GM18505 (cell line): ENCODE measurements at regions not wholly inside any gene's neighbourhood (a gene's known extent, or its start where the extent isn't known, plus 50 kb on each side); places are given as distances from the start of the nearest gene placed in this dataset.

Experiments
- ATAC-seq: cut with Tn5 transposase; IDR thresholded peaks from one replicate; pipeline ENCODE4 v1.9.1; 2021; ENCODE audit not compliant: unreplicated experiment
- POLR2A ChIP-seq: IDR thresholded peaks from 4 replicates; pipeline ENCODE4 v1.6.1; 2011; ENCODE audit warnings: borderline replicate concordance; ENCODE audit not compliant: insufficient read depth, insufficient read length; ENCODE audit errors: extremely low read depth

DNA sequence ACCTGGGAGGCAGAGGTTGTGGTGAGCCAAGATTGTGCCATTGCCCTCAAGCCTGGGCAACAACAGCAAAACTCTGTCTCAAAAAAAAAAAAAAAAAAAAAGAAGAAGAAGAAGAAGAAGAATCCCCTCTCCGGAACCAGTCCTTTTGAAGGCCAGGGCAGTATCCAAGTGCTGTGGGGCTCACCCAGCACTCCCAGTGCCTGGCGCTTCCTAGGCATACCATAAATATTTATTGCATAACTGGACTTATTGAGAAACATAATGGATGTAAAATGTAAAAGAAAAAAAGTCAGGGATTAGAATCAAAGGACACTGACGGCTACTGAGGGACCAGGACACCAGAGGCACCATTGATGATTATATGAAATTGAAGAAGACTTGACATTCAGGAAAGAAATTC is 162.1 kb upstream of the KIT start:
- ATAC-seq, result no peak
- no peak for TF ChIP-seq POLR2A

DNA sequence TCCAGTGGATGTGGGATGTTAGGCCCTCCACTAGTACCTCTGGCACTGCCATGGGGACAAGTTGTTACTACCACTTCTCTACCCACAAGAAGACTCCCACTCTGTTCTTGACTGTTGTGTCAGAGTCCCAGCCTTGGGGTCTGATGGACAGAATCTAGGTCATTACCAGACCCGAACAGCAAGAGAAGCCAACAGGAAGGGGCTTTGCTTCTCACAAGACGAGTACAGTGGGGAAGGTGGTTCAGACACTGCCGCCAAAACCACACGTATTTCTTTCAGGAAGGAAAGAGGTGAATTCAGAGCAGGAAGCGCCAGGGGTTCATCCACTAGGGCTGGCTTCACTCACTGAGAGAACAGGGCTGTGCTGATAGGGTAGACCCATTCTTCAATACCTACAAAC is 161.3 kb upstream of the KIT start:
- ATAC-seq, result no peak
- TF ChIP-seq POLR2A, result no peak

DNA sequence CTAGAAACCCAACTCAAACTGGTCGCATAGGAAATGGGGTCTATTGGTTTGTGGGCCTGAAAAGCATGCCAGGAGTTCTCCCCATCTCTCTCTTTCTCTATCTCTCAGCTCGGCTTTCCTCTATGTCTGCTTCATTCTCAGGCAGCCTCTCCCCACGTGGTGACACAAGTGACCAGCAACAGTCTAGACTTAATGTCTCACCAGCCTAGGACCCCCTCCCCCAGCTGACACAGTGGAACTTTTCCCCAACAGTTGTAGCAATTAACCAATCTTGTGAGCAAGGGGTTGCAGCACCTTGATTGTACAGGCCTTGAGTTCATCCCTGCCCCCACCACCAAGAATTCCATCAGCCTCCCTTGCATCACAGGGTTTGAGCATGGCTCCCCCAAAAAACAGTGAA is 159.8 kb upstream of the KIT start:
- TF ChIP-seq POLR2A, result no peak
- ATAC-seq, result no peak

GRCh38 chr4:54498661-54499111 is 159.1 kb upstream of the KIT start:
- TF ChIP-seq POLR2A, result no peak
- ATAC-seq, result no peak

GRCh38 chr4:54499308-54500074 is 158.3 kb upstream of the KIT start:
- no peak for TF ChIP-seq POLR2A
- ATAC-seq, result no peak

GRCh38 chr4:54505362-54505761 is 152.4 kb upstream of the KIT start:
- ATAC-seq, result no peak
- TF ChIP-seq POLR2A, result no peak

DNA sequence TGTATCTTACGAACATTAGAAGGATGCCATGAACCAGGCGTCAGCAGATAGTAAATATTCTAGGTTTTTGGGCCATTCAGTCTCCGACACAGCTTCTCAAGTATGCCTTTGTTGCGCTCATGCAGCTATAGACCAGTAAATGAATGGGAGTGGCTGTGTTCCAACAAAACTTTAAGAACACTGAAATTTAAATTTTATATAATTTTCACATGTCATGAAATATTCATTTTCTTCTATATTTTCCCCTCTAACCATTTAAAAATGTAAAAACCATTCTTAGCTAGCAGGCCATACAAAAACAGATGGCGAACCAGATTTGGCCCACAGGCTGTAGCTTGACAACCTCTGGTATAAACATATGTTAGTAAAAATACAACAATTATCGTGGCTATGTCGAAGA is 151.8 kb upstream of the KIT start:
- no peak for TF ChIP-seq POLR2A
- no peak for ATAC-seq

- no peak for TF ChIP-seq POLR2A
- no peak for ATAC-seq
Observed at GRCh38 chr4:54509057-54509456, 148.7 kb upstream of the KIT start.

GRCh38 chr4:54513204-54513603 is 144.6 kb upstream of the KIT start:
- ATAC-seq, result no peak
- TF ChIP-seq POLR2A, result no peak

DNA sequence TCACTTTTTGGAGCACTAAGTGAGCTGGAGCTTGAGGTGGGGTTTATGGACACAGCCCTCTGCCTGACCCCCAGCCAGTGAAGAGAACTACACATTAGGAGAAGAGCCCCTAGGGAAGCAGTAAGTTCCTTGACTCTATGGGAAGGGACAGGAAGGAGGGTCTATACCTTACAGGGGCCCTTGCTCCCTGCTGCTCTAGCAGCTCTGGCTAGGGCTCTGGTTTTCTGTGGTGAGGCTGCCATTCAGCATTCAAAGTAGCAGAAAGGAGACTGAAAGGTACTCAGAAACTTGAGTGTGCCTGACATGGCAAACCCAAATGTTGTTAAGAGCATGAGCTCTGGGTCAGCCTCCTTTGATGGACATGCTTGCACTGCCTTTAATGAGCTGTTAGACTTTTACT is 144.0 kb upstream of the KIT start:
- no peak for TF ChIP-seq POLR2A
- ATAC-seq, result no peak

DNA sequence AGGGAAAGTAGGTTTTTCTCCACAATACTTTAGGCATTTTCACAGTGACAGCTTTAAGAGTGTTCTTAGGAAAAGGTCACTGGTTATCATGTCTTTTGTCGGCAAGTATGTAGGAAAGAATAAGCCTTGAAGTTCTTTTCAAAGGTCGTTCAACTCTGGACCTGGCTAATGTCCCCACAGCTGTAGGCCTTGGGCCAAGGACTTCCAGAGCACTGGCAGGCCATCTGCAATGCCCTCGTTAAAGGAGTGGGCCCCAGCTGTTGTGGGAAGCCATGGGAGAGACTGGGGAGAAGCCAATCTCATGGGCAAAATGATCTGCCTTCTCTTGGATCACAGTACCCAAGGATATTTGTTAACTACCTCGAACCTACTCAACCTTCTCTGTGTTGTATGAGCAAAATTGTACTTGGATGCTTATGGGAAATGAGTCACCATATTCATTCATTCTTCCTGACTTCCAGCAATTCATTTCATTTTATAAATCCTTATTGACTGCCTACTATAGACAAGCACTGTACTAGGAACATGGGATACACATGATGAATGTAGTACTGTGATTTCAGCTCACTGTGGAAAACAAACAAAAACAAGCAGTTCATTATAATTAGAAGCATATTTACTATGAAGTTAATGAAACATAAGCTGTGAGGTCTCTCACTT is 141.1 kb upstream of the KIT start:
- ATAC-seq, result no peak

GRCh38 chr4:54517781-54518444 is 139.8 kb upstream of the KIT start:
- no peak for TF ChIP-seq POLR2A
- no peak for ATAC-seq

More for the DNA sequence above, 141.1 kb upstream of the KIT start:
- no peak for TF ChIP-seq POLR2A

DNA sequence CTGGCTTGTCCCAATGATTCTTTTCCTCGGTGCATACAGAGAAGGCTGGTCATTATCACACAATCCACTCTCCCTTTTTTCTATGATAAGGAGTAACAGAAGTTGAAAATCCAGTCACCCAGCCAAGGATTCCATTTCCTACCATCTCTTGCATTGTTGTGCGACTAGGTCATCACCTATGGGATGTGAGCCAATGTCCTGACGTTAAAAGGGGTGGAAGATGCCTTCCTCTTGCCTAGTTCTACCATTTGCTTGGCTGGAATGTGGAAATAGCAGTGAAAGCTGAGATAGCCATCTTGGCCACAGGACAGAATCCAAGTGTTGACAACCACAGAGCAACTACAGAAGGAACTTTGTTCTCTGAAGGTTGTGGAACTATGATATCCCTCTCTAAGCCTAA is 132.2 kb upstream of the KIT start:
- ATAC-seq, result no peak
- TF ChIP-seq POLR2A, result no peak

DNA sequence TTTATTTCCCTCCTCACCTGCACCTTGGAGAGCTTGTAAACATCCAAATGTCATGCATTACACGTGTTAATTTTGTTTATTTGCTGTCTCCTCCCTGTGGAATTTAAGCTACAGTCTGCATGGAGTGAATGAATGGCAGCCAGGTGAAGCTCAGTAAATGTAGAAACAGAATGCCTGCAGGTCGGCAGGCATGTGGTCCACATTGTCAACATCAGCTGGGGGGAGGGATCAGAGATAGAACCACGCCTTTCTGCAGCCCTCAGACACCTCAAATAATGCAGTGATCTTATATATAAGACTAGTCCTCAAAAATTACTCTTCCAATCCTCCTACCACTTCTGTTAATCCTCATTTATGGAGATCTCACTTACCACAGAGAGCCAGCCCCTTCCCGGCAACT is 131.2 kb upstream of the KIT start:
- no peak for ATAC-seq
- TF ChIP-seq POLR2A, result no peak

DNA sequence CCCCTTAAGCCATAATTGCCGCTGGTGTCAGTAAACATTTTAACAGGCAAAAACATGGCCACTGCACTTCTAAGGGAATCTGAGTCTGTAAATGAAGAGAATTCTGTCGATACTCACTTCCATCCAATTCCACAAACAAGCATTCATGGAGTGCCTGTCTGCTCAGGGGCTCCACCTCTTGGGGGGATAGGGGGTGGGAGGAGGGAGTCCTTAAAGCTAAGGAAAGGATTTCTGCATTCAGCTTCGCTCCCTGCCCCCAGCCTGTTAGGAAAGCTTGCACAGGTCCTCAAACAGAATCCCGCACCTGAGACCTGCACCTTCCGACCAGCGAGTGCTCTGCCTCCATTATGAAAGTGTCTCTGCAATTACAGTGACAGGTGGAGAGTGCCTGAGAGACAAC is 130.2 kb upstream of the KIT start:
- no peak for ATAC-seq
- TF ChIP-seq POLR2A, result no peak

DNA sequence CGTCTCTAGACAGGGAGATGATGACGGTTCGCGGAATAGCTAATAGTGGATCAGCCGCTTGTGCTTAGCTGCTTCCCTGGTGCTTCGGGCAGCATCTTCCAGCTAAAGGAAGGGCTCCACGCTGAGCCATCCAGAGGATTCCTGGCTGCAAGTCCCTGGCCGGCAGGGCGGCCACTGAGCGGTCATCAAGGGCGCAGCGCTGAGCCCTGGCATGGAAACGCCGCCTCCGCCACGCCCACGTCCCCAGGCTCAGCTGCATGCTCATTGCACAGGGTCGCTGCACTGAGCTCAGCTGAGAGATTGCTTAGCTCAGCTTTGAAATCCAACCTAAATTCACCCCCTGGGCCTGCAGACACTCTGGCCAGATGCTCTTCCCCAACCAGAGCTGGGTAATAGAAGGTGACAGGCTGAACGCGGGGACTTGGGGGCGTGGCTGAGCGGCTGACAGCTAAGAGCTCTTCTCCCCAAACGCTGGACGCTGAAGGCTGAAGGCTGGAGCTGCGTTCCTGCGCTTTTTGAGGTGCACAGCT is 118.2 kb upstream of the KIT start:
- no peak for TF ChIP-seq POLR2A
- no peak for ATAC-seq
